Fibroblast of mammary gland (primary cell): ENCODE measurements at regions not wholly inside any gene's neighbourhood (a gene's known extent, or its start where the extent isn't known, plus 50 kb on each side); places are given as distances from the start of the nearest gene placed in this dataset.
A peak's percentile ranks its signal among the peaks of the same experiment; 100 is the strongest.

Experiments
- DNase-seq: peaks from one replicate; pipeline ENCODE4 v3.0.0-alpha.2; 2010; ENCODE audit warnings: low read depth
- H3K4me3 ChIP-seq: 2 replicates; pipeline ENCODE4 v1.5.1; 2011; ENCODE audit warnings: low read depth, mild to moderate bottlenecking, low read length, moderate library complexity; ENCODE audit not compliant: control insufficient read depth
- CTCF ChIP-seq: conservative IDR thresholded peaks from 2 replicates; pipeline ENCODE4 v1.5.1; 2011; ENCODE audit warnings: low read depth, low read length, inconsistent platforms; ENCODE audit not compliant: control insufficient read depth, insufficient read depth

GRCh38 chr4:176508780-176509331 is 189.1 kb downstream of the SPCS3 start:
- no peak for DNase-seq
- no peak overlapping the region for H3K4me3 ChIP-seq
- TF ChIP-seq CTCF = no peak

GRCh38 chr4:176525576-176525975 is 205.8 kb downstream of the SPCS3 start:
- H3K4me3 ChIP-seq = no peak overlapping the region
- DNase-seq = no peak
- TF ChIP-seq CTCF = no peak

GRCh38 chr4:176526704-176527103 is 206.9 kb downstream of the SPCS3 start:
- no peak overlapping the region for H3K4me3 ChIP-seq
- TF ChIP-seq CTCF = no peak
- DNase-seq = no peak

GRCh38 chr4:176529574-176529973 is 209.8 kb downstream of the SPCS3 start:
- H3K4me3 ChIP-seq = no peak overlapping the region
- DNase-seq = no peak
- no peak for TF ChIP-seq CTCF

- H3K4me3 ChIP-seq = no peak overlapping the region
- no peak for DNase-seq
- TF ChIP-seq CTCF = no peak
These were observed 213.4 kb downstream of the SPCS3 start for GRCh38 chr4:176533159-176533558.

- TF ChIP-seq CTCF = no peak
- peak; percentile 93 for DNase-seq
- no peak overlapping the region for H3K4me3 ChIP-seq
These were observed 214.8 kb downstream of the SPCS3 start for GRCh38 chr4:176534566-176534965.
